ENCODE measurements at regions not wholly inside any gene's neighbourhood (a gene's known extent, or its start where the extent isn't known, plus 50 kb on each side); places are given as distances from the start of the nearest gene placed in this dataset.
"Not testable (repeated sequence)": the region's sequence is repeated elsewhere in the genome, so short reads cannot be mapped to it uniquely, and the experiment has no call there.

DNA sequence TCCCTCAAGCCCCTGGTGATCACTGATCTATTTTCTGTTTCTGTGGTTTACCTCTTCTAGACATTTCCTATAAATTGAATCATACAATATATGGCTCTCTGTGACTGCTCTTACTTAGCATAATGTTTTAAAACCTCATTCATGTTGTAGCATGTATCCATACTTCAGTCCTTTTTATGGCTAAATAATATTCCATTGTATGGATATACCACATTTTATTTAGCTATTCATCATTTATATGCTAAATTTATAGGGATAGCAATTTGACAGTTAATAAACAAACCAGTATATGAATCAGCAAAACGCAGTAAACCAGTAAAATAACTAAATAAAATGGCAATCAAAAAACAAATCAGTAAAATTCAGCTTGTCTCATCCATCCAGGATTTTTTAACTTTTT is 286.1 kb upstream of the HNRNPA3 start:
- BruUV-seq (replicated peaks): no TSS peak
- FAIRE-seq (no peak), ATAC-seq (no peak), DNase-seq (ENCODE audit: low spot score) (no peak)
- H3K4me2 ChIP-seq (ENCODE audit: low read depth, low read length): no peak overlapping the region
- H3K79me2 ChIP-seq (ENCODE audit: insufficient read depth, low read length): no peaks in the 10 kb centered on the region
- no peaks in the 10 kb centered on the region for H3K36me3 ChIP-seq (replicated peaks in 1 of 2; ENCODE audit: control insufficient read depth in 1 of 2, insufficient read depth in 2 of 2, low read length in 2 of 2)
- POLR2A ChIA-PET: no interaction called here
- no peak overlapping the region for H2AFZ ChIP-seq (ENCODE audit: low read length)
- in situ Hi-C loops (cut with HindIII; ENCODE audit: extremely low pct_ligation_motif_present, low pct_unique_long_range_greater_than_20kb) (no loop called here), intact Hi-C loops (cut with micrococcal nuclease; ENCODE audit: unreplicated experiment) (no loop called here)
- CTCF ChIA-PET (ENCODE audit: low intra/inter-chr PET ratio, low total read pairs): no interaction called here
- no peak for TF ChIP-seq ETV6 (CRISPR knock-in tag; conservative IDR thresholded peaks at IDR 0.05)
- no peak overlapping the region for H3K4me3 ChIP-seq (replicated peaks in 1 of 3; ENCODE audit: insufficient read depth in 1 of 3, low read depth in 2 of 3, low read length in 3 of 3)
- H3K27me3 ChIP-seq (ENCODE audit: control insufficient read depth in 1 of 2, insufficient read depth in 2 of 2, low read length in 2 of 2): 0 out of 5 replicates have a peak, but pooled peaks cover 0 to 3% of the 10 kb centered on the region in 2 experiments
- no peaks in the 10 kb centered on the region for H4K20me1 ChIP-seq (ENCODE audit: insufficient read depth, low read length)
- no peak overlapping the region for H3K27ac ChIP-seq (ENCODE audit: extremely low read length, insufficient read depth, low read length)
- H3K9ac ChIP-seq (ENCODE audit: insufficient read depth, low read depth, low read length): no peak overlapping the region
- H3K9me3 ChIP-seq (ENCODE audit: low read length): no peaks in the 10 kb centered on the region
- H3K4me1 ChIP-seq (ENCODE audit: insufficient read depth, low read length): no peaks in the 10 kb centered on the region
- 0% methylated on average over 1 of the region's 1 CpG for WGBS (ENCODE audit: low lambda C conversion rate)

DNA sequence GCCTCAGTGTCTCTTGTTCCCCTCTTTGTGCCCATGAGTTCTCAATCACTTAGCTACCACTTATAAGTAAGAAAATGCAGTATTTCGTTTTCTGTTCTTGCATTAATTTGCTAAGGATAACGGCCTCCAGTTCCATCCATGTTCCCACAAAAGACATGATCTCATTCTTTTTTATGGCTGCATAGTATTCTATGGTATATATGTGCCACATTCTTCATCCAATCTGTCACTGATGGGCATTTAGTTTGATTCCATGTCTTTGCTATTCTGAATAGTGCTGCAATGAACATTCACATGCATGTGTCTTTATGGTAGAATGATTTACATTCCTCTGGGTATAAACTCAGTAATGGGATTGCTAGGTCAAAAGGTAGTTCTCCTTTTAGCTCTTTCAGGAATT is 283.2 kb upstream of the HNRNPA3 start:
- H3K4me1 ChIP-seq (ENCODE audit: insufficient read depth, low read length); FAIRE-seq; H3K36me3 ChIP-seq (replicated peaks in 1 of 2; ENCODE audit: control insufficient read depth in 1 of 2, insufficient read depth in 2 of 2, low read length in 2 of 2); H4K20me1 ChIP-seq (ENCODE audit: insufficient read depth, low read length); H3K4me2 ChIP-seq (ENCODE audit: low read depth, low read length); CTCF ChIA-PET (ENCODE audit: low intra/inter-chr PET ratio, low total read pairs); H3K79me2 ChIP-seq (ENCODE audit: insufficient read depth, low read length); BruUV-seq (replicated peaks); POLR2A ChIA-PET; DNase-seq (ENCODE audit: low spot score); intact Hi-C loops (cut with micrococcal nuclease; ENCODE audit: unreplicated experiment); H3K4me3 ChIP-seq (replicated peaks in 1 of 3; ENCODE audit: insufficient read depth in 1 of 3, low read depth in 2 of 3, low read length in 3 of 3); H3K9me3 ChIP-seq (ENCODE audit: low read length); ATAC-seq; H3K9ac ChIP-seq (ENCODE audit: insufficient read depth, low read depth, low read length); in situ Hi-C loops (cut with HindIII; ENCODE audit: extremely low pct_ligation_motif_present, low pct_unique_long_range_greater_than_20kb); H2AFZ ChIP-seq (ENCODE audit: low read length); H3K27ac ChIP-seq (ENCODE audit: extremely low read length, insufficient read depth, low read length): not testable (repeated sequence)
- peaks cover 0 to 16% of the 10 kb centered on the region in 2 experiments; a peak in 1 of 5 replicates for H3K27me3 ChIP-seq (ENCODE audit: control insufficient read depth in 1 of 2, insufficient read depth in 2 of 2, low read length in 2 of 2)
- WGBS (ENCODE audit: low lambda C conversion rate): 1% methylated on average over 2 of the region's 2 CpGs

Data from HepG2 (cell line).